NCI-H146 treated with DMSO at 0.1 percent for 48 hours (cell line): ENCODE measurements at regions not wholly inside any gene's neighbourhood (a gene's known extent, or its start where the extent isn't known, plus 50 kb on each side); places are given as distances from the start of the nearest gene placed in this dataset.

ENCODE experiments used
- DNase-seq: peaks from one replicate; lab custom pipeline; 2025; ENCODE audit not compliant: unreplicated experiment; lab: John Stamatoyannopoulos, UW

DNA sequence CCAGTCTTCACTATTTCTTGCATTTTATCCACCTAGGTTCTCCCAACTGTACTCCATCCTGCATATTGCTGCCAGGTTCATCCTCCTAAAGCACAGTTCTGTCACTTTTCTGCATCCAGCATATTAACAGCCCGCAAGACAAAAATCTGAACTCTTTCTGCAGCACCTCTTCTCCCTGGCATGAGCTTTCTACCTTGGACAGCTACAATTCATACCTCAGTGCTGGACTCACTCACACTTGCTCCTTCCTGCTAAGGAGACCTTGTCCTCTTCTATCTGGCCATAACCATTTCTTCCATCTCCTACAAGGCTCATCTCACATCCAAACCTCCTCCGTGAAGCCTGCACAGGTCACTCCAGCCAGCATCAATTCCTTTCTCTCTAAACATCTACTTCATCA lies 170.1 kb upstream of the GRIP1 start:
- DNase-seq = no peak

DNA sequence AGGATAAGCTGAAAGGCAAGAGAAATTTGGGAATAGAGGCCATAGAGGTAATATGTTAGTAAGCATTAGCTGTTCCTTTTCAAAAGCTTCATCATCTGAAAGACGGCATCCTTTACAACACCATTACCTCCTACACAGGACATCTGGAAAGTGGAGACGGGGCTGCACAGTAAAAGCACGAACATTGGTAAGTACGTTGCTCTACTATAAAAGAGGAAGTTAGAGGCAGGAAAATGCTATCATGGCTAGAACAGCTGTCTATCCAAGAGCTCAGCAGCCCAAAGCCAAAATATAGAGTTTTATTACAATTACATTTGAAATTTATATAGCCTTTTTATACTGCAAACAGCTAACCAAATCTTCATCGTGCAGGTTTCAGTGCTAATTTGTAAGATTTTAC lies 172.3 kb upstream of the GRIP1 start:
- DNase-seq = no peak

DNA sequence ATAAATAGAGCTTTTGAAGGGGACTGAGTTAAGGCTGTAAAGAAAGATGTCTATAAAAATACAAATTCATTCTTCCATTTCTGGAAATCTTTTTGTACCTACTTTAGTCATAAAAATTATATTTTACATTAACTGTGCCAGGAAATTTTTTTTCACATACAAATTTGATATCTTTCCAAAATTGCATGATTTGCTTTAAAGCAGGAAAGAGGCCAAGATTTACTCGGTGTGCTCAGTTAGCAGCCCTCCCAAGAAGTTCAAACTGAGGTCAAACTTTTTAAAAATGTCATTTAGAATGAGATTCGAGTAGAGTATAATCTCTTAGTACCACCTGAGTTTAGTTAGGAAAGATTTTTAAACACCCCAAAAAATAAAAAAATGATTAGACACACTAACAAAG lies 173.2 kb upstream of the GRIP1 start:
- DNase-seq = no peak

DNA sequence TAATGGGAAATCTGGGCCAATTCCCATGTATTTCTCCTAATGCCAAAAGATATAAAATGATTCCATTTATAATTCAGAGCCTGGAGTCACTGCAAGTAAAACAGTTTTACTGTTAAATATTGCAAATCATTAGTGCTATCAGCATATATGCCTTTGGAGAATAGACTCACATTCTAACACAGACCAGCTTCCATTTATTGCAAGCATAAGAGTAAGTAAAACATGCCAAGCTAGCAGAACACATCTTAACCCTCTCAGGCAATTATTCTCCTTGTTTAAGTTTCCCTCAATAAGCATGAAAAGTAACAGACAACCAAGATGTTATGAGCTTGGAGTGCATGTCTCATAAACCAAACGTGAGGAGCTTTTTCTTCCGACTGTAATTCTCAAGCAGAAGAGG lies 173.9 kb upstream of the GRIP1 start:
- DNase-seq = no peak

DNA sequence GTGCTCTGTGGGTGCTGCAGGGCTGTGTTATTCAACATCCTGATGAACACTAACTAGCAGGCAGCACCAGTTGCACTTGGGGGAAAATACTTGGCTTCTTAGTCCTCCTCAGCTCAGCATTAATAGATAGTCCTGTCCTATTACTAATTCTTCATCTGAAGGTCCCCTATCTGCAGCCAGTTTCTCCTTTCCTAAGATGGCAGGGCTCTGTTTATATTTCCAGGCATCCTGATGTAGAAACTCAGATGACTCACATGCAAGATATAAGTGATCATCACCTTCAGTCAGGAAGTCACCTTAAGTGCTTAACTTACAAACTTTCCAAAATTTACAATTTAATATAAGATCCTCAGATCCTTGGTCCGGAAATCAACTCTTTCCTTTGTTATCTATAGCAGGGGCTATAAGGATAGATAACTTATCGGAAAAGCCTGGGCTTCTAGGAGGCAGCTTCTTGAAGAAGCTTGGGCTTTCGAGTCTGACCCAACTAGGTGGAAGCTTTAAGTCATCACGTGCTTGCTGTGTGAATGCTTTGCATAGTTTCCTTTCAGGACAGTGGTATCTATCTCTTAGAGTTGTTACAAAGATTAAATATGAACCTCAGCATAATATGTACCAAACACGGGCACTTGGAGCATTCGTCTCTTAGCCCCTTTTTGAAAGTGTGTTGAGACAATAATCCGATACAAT lies 181.0 kb upstream of the GRIP1 start:
- no peak for DNase-seq

DNA sequence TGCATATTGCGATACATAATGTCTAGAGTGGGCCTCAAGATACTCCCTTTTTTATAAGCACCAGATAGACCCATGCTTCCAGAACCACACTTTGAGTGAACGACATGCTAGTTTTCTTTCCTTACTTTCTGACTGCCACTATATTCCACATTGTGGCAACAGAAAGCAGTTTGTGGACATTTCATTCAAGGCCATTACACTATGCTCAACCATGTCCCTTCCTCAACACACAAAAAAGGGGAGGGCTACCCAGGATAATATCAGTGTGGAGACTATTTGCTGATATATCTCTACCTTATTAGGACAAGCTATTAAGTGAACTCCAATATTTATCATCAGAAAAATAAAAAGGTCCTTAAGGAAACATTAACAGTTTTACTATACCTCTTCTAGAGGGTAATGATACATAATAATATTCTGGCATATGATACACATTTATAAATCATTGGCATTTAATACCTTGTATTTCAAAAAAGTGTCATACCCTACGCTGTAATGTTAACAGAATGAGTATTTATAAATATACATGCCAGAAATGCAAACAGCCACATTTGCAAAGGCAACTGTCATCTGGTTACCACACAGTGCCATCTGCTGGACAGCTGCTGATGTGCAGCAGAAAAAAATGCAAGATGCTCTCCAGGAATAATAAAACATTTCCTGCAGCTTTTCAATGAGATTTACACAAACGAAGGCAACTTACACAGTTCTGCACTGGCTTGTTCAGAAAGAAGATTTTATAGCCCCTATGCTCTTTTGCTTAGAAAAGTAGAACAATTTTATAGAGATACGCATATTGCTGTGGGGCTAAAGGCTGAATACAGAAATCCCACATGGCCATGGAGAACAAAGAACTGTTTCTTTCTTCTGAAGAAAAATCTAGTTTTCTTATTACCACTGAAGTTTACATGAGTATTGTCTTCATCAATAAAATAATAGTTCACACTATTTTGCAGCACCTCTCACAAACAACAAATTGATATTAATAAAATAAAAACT lies 182.2 kb upstream of the GRIP1 start:
- peak; percentile 54 for DNase-seq

DNA sequence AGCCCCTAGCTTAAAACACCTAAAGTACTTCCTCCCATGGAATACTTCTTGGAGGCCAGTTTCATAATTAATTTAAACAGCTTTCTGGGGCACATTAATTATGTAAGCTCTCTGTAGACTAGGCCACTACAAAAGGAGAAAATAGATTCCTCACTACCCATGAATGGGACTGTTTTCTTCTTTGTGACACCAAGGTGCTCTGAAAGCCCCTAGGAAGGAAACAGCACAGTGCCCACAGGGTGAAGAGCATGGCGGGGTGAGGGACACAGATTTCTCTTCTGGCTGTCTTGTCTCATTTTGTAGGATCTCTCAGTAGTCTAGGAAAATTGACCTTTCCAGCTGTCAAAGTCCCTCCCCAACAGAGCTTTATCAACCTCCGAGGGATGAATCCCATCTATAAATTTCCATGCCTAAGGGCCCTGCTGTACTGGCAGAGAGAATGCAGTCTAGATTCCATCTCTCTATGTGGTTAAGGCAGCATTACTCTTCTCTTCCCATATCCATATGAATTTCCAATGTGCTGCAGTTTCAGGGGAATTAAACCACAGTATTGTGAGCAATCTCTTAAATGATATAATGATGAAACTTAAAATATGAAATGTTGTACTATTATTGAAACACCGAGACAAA lies 183.6 kb upstream of the GRIP1 start:
- no peak for DNase-seq

DNA sequence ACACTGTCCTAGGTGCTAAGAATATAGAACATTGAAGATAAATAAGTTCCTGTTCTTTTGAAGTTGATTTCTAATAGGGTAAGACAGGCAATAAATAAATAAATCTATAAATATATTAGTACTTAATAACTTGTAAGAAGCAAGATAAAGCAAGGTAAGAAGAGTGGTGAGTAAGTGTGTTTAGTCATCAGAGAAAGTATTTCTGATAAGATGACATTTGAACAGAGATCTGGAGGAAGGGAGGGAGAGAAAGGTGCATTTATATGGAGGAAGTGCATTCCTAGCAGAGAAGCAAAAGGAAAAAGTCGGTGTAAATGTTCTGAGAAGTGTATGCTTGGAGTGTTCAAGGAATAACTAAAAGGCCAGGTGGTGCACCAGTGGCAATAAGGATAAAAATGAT lies 184.4 kb upstream of the GRIP1 start:
- no peak for DNase-seq

DNA sequence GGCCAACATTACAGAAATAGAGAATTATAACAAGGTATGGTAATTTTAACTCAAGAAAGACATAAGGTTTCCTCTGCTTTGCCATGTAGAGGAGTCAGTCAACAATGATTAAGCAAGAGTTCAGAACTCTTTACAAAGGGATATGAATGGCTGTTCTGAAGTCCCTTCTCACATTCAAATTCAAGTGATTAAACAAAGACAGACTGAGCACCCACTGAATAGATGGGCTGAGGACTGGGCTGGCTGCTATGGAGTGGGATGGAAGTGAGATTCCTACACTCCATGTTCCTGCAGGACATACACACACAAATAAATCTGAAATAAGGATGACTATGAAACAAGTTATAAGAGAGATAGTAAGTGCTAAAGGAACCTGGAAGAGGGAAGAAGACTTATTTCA lies 199.0 kb upstream of the GRIP1 start:
- no peak for DNase-seq

DNA sequence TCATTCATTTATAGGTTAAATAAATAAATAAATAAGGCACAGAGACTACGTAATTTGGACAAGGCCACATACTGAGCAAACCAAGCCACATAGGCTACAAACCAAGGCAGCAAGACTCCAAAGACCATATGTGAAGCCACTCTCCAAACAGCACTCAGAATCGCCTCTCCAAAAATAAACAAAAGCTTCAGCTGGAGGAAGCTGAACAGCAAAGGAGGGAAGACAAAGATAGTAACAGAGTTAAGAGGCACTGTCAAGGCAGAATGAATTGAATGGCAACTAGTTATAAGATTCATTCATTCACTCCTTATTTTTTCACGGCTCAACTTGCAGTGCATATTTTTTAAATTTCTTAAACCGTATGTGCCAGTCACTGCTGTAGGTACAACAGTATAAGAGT lies 200.5 kb upstream of the GRIP1 start:
- DNase-seq = peak; percentile 33

DNA sequence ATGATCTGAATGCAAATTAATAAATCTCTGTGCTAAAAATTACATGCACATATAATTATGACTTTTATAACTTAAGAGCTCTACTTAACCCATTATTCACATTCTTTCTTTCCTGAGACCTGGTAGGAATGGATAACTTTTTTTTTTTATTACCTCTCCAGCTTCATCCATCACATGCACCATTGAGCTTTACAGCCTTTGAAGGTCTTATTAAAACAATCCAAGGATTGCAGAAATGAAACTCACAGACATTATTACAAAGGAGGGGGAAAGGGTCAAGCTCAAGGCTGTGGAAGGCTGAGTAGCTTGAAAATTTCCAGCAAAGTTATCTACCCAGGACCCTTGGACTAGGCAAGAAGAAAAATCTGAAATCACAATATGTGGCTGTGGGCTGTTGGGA lies 202.5 kb upstream of the GRIP1 start:
- no peak for DNase-seq

DNA sequence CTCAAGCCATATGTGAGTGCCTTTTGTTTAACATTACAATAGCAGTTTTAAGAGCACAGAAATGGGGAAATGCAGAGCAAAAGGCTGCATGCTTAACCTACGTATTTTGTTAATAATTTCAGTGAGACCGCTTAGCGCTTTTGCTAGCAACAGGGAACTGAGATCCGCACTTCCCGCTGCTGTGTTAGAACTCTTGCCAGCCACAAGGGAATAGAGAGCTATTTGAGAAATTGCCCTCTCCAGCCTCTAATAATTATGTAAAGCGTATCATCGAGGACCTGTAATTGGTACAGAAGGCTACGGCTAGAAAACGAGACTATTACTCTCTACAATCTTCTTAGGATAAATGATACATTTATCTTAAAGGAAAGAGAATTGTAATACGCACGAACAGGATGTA lies 205.2 kb upstream of the GRIP1 start:
- DNase-seq = no peak

DNA sequence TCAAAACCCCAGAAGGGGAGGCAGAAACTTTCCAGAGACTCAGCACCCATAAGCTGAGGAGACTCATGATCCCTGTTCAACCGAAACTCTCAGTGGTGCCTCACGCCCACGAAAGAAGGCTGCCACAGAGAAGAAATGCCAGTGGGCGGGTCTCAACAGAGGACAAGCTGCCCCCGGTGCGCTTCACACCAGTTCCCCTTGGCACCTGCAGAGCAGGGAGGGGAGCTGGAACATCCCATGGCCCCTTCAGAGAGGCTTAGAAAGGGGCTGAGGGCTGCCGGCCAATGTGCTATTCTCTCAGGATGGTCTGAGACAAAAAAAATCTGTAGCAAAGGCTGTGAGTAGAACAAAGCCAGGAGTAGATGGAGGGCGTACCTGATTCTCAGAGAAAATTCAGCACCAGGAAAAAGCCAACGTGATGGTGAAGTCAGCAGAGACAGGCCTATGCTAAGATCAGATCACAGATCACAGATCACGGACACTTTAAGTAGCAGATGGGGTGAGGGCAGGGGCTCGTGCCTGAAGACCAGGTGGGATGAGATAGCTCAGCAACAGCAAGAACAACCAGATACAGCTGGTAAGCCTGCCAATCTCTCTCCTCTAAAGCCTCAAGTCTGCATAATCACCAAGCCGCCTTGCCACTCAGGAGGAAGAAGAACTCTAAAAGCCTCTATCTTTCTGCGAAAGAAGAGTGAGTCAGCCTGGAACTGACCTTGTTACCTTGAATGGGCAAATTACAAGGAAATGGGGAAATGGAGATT lies 206.4 kb upstream of the GRIP1 start:
- no peak for DNase-seq

DNA sequence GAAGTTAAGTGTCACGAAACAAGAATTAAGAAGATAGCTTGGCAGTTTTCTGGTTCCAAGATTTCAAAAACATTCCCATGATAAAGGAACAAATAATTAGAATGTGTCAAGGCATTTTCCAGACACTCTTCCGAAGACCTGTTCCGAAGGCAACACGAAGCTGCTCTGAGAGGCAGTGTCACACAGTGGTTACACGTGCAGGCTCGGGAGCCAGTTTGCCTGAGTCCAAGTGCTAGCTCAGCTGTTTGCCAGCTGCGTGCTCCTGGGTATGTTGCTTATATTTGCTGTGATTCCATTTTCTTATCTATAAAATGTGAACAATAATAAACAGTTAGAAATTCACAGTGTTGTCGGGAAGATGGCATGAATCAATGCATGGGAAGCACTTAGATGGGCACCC lies 217.9 kb upstream of the GRIP1 start:
- no peak for DNase-seq

DNA sequence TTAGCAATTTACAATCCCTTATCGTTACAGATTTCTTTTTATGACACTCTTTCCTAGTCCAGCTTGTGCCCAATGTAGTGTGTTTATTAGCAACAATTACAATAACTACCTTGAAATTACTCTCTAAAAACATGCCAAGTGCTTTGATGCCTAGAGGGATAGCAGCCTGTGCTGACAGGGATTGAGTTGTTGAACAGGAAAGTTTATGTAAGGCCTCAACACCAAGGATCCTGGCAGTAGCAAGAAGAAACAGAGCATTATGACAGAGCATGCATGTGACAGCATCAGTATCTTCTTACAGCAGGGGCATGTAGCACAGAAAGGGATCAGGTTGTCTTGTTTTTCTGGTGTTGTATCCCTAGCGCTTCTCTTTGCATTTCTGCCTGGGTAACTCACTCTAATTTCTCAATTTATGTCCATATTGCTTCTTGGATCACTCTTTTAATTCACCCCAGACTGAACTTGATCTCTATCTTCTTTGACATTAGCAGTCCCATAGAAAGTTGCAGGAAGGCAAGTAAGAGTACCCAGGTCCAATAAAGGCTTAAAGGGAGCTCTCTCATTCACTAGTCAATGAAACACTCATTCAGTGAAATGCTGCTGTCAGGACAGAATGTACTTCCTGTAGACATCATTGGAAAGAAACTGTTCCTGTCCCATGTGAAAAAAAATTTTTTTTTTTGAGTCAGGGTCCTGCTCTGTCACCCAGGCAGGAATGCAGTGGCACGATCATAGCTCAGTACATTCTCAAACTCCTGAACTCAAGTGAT lies 220.0 kb upstream of the GRIP1 start:
- DNase-seq = no peak

DNA sequence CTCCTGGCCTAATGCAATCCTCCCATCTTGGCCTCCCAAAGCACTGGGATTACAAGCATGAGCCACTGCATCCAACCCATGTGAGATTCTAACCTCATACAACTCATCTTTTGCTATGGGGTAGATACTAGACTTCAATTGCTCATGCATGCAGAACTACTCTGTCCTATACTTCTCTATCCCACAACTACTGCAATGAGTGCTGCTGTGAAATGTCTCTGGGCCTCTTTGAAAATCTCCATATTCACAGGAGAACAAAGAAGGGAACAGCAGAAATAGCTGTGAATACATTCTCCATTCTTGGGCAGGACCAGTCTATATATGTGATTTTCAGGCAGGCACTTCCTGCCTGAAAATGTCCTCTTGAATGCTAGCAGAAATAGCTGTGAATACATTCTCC lies 220.7 kb upstream of the GRIP1 start:
- DNase-seq = no peak

DNA sequence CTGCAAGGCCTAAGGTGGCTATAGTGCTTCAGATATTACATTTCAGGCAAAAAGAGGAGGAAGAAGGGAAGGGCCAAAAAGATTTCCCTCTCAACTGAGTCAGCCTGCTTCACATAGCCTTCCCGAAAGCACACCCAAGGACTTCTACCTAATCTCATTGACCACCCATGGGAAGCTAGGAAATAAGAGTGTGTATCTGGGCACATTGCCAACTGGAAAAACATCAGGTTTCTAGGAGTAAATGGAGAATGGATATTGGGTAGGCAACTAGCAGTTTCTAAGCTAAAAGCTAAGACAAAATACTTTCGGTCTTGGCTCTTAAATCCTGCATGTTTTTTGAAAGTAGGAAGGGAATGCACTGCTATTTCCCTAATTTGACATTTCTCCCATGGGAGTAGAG lies 221.7 kb upstream of the GRIP1 start:
- DNase-seq = peak; percentile 49

DNA sequence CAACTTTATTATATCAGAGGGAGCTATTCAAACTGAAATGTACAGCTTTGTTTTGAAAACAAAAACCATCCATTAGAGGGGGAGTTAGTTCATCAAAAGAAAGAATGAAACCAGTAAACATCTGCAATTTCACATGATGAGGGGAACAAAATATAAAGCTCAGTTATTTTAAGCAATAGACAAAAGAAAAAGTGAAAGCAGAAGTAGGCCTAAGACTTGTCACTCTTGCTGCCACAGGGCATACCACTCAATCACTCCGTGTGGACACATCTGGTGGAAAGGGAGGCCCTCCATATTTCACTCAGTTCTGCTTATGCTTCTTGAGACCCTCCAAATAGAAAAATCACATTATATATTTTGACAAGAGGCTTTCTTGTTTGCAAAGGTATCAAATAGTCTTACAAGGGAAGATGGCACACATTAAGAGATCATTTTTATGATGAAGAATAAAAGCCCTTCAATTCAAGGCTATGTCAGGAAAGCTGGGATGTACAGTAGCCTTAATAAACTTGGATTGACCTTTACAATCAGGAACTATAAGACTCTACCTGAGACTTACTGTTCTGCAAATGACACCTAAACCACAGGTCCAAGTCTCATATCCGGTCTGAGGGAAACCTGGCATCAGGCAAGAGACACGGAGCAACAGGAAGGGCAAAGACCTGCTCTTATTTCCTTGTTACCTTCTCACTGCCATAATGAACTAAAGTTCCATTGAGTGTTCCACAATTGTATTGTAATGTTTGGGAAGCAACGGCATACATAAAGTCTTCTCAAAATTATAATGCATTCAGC lies 222.5 kb upstream of the GRIP1 start:
- no peak for DNase-seq

DNA sequence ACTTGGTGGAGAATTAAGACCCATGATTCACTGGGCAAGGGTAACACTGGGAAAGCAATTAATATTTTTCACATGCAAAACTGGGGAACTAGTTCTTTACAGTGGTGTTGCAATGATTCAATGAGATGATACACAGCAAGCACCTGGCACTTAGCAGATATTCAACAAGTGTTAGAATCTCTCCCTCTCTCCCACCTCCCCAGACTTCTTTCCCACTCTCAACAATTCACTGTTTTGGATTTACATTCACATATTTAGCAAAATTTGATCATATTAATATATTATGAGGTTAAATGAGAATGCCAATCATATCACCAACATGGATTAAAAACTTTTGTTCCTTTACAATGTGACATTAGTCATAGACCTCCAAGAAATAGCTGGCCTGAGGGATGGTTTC lies 223.1 kb upstream of the GRIP1 start:
- DNase-seq = no peak
